ENCODE measurements at regions not wholly inside any gene's neighbourhood (a gene's known extent, or its start where the extent isn't known, plus 50 kb on each side); places are given as distances from the start of the nearest gene placed in this dataset.

- DNase-seq (ENCODE audit: low read depth), result no peak
These were observed 1045.3 kb downstream of the TUSC7 start for GRCh38 chr3:117754841-117755240.

DNA sequence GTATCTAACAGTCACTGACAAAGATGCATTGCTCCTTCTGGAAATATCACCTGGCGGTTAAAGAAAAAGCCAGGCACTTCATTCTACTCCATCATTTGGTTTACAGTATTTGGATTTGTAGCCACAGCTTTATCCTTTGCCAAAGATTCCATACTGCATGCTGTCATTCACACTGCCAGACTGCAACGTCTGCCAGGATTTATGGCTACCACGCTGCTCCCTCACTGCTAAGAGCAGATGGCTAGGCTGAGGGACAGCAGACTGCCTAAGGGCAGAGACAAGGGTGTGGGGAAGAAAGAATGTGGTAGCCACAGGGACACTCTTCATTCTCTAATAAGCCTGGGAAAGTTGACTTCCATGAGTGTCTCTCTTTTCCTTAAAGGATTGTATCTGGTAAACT is 1047.0 kb downstream of the TUSC7 start:
- DNase-seq (ENCODE audit: low read depth), result peak; percentile 53

GRCh38 chr3:117761703-117762620 is 1052.4 kb downstream of the TUSC7 start:
- DNase-seq (ENCODE audit: low read depth), result no peak

GRCh38 chr3:117762621-117763037 is 1053.0 kb downstream of the TUSC7 start:
- DNase-seq (ENCODE audit: low read depth), result no peak

- DNase-seq (ENCODE audit: low read depth), result no peak
These were observed 1054.0 kb downstream of the TUSC7 start for GRCh38 chr3:117763561-117763960.

DNA sequence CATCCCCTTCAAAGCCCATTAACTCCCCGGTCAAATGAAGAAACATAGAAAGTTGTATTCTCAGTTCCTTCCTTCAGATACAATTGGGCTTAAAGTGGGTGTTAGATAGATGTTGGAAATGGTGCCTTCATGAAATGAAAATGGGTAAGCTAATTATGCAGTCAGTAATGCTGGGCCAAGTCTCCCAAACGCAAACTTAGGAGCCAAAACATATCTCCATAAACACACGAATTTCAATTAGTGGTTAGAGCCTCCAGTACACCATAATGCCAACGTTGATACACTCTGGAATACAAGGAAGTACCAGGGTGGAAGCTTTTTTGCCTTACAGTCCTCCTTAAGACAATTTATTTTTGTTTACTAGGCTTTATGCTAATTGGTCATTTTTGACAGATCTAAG is 1059.0 kb downstream of the TUSC7 start:
- DNase-seq (ENCODE audit: low read depth), result no peak

DNA sequence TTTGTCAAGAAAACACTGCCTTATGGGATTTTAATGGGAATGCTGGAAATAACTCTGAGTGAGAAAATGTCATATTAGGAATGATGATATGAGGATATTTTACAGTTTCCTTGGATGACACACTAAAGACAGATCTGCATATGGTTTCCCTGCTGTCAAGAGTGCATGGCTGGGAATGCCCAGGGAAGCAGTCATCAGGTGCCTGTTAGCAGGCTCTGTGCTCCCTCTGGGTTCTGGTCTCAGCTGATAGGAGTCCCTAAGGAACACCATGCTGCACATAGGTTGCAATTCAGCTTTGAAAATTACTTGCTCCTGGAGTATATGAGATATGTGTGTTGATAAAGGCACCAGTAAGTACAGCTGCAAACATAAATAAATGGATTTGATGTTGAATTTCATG is 1064.6 kb downstream of the TUSC7 start:
- no peak for DNase-seq (ENCODE audit: low read depth)

GRCh38 chr3:117786349-117786748 is 1076.8 kb downstream of the TUSC7 start:
- DNase-seq (ENCODE audit: low read depth), result peak; percentile 1

GRCh38 chr3:117788061-117788460 is 1078.5 kb downstream of the TUSC7 start:
- DNase-seq (ENCODE audit: low read depth), result peak; percentile 75

- no peak for DNase-seq (ENCODE audit: low read depth)
These were observed 1078.9 kb downstream of the TUSC7 start for GRCh38 chr3:117788506-117788905.

GRCh38 chr3:117790235-117790987 is 1080.8 kb downstream of the TUSC7 start:
- no peak for DNase-seq (ENCODE audit: low read depth)

- no peak for DNase-seq (ENCODE audit: low read depth)
These were observed 1084.2 kb downstream of the TUSC7 start for GRCh38 chr3:117793622-117794265.

- DNase-seq (ENCODE audit: low read depth), result no peak
These were observed 1088.6 kb downstream of the TUSC7 start for GRCh38 chr3:117798221-117798620.

DNA sequence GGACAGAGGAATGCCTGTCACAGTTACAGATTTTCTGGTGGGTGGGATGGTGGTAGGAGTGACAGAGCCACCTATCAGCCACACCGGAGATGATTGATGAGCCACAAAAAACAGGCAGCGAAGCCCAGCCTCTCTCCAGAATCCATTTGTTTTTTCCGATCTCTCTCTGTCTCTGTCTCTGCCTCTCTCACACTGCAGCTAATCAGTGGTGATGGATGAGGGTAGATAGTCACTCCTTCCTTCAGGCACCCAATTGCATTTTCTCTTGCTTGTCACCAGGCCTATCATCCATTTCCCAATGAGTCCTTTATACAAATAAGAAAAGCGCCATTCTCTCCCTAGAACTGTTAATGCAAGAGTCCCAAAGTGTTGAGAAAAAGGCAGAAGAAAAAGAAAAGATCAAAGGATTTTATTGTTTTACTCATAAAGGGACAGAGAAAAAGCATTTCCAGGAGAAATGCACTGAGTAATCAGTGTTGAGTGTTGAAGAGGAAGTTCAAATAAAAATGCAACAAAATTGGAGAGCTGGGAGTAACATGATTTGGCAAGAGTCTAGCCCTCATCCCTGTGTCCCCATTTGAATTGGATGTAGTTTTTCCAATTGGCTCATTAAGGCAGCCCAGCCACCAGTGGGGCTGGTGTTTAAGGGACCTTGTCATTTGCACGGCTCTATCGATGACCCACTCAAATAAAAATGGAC is 1089.3 kb downstream of the TUSC7 start:
- DNase-seq (ENCODE audit: low read depth), result no peak

DNA sequence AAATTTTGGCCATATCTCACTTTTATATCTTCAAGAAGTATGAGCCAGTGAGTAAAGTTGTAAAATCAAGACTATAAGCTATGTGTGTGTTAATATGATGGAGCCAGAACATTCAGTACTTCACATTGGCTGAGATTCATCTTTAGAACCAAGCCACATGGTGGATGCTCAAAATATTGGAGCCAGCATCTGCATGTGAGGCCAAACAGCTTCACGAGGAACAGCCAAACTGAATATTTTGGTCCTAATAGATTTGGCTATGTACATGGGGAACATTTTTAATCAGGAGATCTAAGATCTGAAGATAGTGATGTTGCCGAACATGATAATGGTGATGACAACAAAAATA is 1089.8 kb downstream of the TUSC7 start:
- no peak for DNase-seq (ENCODE audit: low read depth)

DNA sequence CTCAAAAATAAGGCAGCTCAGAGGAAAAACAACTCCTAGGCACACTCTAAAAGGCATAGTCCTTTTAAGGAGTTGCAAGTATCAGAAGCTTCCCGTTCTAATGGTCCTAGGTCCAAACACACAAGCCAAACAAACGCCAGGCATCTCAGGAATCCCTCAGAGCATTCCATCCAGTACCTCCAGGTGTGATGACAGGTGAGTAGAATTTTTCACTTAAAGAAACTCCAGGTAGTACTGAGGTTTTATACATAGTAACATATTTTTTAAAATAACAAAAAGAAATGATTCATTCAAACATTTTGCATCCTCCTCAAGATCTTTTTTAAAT is 1092.3 kb downstream of the TUSC7 start:
- DNase-seq (ENCODE audit: low read depth), result no peak

DNA sequence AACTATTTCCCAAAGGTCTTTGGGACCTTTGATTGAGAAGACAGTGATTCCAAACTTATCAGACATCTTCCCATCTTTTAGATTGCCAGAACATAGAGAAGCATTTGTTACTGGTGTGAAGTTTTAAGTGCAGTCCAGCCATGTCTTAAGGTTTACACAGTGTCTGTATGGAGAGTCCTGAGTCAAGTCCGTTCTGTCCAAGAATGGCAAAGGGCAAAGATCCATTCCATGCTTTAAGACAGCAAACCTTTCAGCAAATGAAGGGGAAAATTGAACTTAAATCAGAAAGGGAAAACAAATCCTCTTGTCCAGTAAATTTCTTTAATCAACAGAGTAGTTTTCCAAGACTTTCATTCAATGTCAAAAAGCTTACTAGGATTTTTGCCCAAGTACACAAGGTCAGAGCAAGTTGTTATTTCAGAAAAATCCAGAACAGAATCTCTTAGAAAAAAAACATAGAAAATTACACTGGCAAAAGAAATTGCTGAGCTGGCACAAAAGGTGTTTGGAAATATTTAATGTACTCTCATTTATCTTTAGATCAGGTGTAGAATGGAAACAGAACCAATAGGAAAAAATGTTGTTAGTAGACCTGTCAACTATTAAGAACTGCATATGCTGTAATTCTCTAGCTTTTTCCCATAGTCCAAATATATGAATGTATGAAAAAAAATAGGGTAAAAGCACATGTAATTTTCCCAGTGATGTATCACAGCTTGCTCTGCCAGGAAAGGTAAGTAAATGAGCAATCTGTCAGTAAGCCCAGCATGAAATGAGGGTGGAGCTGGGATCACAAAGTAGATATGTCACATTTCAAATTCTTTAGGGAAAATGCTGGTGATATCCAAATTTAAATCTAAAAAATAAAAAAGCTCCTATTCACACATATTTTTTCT is 1099.9 kb downstream of the TUSC7 start:
- no peak for DNase-seq (ENCODE audit: low read depth)

- no peak for DNase-seq (ENCODE audit: low read depth)
These were observed 1102.2 kb downstream of the TUSC7 start for GRCh38 chr3:117811786-117812185.

- DNase-seq (ENCODE audit: low read depth), result no peak
These were observed 1105.4 kb downstream of the TUSC7 start for GRCh38 chr3:117814975-117815374.

- DNase-seq (ENCODE audit: low read depth), result no peak
These were observed 1107.5 kb downstream of the TUSC7 start for GRCh38 chr3:117817103-117817502.

GRCh38 chr3:117818592-117818991 is 1109.0 kb downstream of the TUSC7 start:
- DNase-seq (ENCODE audit: low read depth), result no peak

Measured in M059J (cell line).